Epithelial cell of esophagus (primary cell): ENCODE measurements at regions not wholly inside any gene's neighbourhood (a gene's known extent, or its start where the extent isn't known, plus 50 kb on each side); places are given as distances from the start of the nearest gene placed in this dataset.

Source experiments
- DNase-seq: peaks from one replicate; pipeline ENCODE4 v3.0.0; 2010; ENCODE audit warnings: low read depth
- H3K4me3 ChIP-seq: 2 replicates; pipeline ENCODE4 v1.5.1; 2011; ENCODE audit warnings: mild to moderate bottlenecking, low read length, control low read depth
- CTCF ChIP-seq: IDR thresholded peaks from 2 replicates; pipeline ENCODE4 v1.5.1; 2011; ENCODE audit warnings: low read depth, mild to moderate bottlenecking, low read length, control low read depth, inconsistent platforms; ENCODE audit not compliant: insufficient read depth; ENCODE audit errors: missing control alignments

- no peak overlapping the region for H3K4me3 ChIP-seq
- no peak for TF ChIP-seq CTCF
- DNase-seq = no peak
These were observed 179.8 kb downstream of the KCNRG start for GRCh38 chr13:50195045-50195444.

- no peak overlapping the region for H3K4me3 ChIP-seq
- DNase-seq = no peak
- TF ChIP-seq CTCF = no peak
These were observed 180.9 kb downstream of the KCNRG start for GRCh38 chr13:50196118-50196517.

GRCh38 chr13:50197705-50198104, 182.5 kb downstream of the KCNRG start:
- DNase-seq = no peak
- TF ChIP-seq CTCF = no peak
- no peak overlapping the region for H3K4me3 ChIP-seq

GRCh38 chr13:50198508-50198907, 183.3 kb downstream of the KCNRG start:
- DNase-seq = peak; percentile 90
- H3K4me3 ChIP-seq = no peak overlapping the region
- TF ChIP-seq CTCF = no peak

GRCh38 chr13:50200569-50200968, 185.3 kb downstream of the KCNRG start:
- no peak for TF ChIP-seq CTCF
- DNase-seq = no peak
- no peak overlapping the region for H3K4me3 ChIP-seq

GRCh38 chr13:50200988-50201387, 185.7 kb downstream of the KCNRG start:
- no peak for TF ChIP-seq CTCF
- DNase-seq = peak; percentile 29
- H3K4me3 ChIP-seq = no peak overlapping the region

- no peak overlapping the region for H3K4me3 ChIP-seq
- no peak for TF ChIP-seq CTCF
- DNase-seq = no peak
These were observed 187.2 kb downstream of the KCNRG start for GRCh38 chr13:50202485-50202884.
